AG20443 (cell line): ENCODE measurements at regions not wholly inside any gene's neighbourhood (a gene's known extent, or its start where the extent isn't known, plus 50 kb on each side); places are given as distances from the start of the nearest gene placed in this dataset.

ENCODE experiments used
- DNase-seq: peaks from one replicate; pipeline ENCODE4 v3.0.0; 2012; ENCODE audit warnings: low spot score, mixed read lengths

DNA sequence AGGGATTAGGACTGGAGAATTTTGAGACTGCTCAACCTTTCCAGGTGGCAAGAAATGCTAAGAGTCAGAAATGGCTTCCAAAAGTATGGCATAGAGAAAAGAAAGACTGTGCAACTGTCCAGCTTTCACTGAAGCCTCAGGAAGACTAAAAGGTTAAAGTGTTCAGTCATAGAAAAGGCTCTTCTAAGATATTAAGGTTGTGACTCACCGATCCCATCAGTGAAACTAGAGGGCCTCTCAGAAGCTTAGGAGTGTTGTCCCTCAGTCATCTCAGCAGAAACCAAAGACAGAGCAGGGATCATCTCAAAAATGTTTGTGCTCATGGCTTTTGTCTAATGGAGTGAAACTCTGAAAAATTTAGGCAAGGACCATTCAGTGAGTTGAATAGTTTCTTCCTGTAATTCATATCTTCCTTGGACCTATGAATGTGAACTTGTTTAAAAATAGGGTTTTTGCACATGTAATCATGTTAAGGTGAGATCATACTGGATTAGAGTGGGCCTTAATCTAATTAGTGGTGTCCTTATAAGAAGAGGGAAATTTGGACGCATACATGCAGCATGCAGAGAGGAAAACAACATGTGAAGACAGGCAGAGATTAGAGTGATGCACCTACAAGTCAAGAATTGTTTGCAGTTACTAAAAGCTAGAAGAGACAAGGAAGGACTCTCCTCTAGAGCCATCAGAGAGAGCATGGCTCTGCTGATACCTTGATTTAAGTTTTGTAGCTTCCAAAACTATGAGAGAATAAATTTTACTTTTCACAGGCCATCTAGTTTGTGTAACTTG is 71.3 kb downstream of the RPE65 start:
- DNase-seq = peak; percentile 35

DNA sequence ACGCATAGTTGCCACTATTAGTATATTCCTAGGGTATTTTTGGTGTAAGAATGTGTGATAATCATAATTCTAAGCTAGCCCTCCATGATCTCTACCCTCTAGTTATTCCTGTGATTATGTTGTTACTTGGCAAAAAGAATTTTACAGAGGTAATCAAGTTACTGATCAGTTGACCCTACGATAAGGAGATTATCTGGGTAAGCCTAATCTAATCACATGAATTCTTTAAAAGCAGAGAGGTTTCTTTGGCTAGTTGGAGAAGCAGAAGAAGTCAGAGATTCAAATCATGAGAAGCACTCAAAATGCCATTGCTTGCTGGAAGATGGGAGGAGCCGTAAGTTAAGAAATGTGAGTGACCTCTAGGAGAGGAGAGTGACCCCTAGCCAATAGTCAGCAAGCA is 72.7 kb downstream of the RPE65 start:
- no peak for DNase-seq

DNA sequence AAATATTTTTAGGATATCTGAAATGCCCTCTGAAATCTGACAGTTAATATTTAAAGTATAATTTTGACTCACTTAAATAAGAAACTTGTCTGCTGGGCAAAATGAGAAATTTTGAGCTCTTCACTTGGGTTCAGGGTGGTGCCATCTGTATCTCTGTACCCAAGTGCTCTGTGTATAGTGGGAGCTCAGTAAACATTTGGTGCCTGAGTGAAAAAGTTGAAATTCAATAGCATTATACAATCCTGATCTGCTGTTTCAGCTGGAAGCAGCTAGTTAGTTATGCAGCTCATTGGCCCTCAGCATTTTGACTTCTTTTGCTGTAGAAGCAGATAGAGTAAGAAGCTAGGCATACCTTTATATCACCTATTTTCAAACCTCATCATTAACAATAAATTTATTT is 73.3 kb downstream of the RPE65 start:
- no peak for DNase-seq

DNA sequence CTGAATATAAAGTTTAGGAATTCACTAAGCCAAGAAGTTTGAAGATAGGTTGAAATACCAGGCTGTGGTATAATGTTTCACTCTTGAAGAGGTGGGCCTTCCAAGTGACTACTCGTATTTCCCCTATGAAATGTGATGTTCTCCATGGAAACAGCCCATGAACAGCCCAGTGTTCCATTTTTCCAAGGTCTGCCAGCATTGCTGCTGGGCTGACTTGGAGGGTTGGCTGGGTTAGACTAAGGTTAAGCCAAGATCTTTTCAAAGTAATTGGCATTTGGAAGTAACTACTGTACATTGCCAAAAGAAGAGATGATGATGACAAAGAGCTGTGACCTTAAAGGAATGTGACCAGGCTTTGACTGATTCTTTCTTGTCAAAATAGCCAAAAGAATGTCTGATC is 73.8 kb downstream of the RPE65 start:
- peak; percentile 26 for DNase-seq

DNA sequence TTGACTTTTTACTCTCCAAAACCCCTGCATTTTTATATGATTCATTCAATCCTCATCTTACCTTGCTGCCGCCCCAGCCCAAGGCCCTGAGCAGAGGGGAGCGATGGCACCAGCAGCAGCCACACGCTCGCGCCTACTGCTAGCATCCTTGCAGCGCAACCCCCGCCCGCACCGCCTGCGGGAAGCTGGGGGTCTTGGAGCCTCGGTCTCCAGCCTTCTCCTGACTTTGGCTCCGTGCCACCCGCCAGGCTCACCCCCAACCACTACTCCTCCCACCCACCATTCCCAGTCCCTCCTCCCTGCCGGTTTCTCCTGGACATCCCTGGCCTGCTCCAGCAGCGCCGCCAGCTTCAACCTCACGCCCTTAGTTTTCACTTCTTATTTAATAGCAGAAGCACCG is 76.6 kb downstream of the RPE65 start:
- no peak for DNase-seq

DNA sequence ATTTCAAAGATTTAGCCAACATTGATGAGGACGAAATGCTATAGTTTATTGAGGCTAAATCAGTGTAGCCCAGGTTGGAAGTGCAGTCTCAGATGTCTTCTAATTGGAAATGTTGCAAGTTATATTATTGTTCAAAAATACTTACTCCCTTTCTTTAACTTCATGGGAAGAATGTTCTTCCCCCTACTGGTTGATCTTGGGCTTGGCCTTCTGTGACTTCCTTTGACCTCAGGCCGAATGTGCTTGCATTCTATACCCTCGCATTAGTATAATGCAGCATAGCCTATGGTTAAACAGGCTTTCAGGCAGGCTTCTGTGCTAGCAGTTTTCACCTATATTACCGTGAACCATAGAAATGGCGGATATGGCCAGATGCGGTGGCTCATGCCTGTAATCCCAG is 77.3 kb downstream of the RPE65 start:
- no peak for DNase-seq

DNA sequence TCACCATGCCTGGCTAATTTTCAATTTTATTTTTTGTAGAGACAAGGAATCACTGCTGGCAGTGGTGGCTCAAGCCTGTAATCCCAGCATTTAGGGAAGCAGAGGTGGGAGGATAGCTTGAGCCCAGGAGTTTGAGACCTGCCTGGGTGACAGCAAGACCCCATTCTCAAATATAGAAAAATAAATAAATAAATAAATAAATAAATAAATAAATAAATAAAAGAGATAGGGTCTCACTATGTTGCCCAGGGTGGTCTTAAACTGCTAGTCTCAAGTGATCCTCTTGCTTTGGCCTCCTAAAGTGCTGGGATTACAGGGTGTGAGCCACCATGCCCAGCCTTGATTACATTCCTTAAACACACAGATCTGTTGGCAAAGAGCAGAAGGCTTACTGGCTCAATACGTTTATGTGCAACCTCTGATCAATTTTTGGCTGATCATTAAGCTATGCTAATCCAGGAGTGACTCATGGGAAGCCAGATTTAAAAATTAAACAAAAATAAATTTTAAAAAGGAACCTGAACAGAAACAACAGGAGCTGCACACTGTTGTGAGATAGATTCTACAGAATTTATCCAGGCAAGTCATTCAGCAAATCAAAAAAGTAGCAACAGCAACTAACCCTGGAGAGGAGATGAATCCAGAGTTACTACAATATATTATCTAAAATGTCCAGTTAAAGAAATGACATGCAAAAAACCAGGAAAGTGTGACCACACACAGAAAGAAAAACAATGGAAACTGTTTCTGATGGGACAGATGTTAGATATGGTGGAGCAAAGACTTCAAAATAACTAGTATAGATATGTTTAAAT is 79.4 kb downstream of the RPE65 start:
- DNase-seq = no peak

DNA sequence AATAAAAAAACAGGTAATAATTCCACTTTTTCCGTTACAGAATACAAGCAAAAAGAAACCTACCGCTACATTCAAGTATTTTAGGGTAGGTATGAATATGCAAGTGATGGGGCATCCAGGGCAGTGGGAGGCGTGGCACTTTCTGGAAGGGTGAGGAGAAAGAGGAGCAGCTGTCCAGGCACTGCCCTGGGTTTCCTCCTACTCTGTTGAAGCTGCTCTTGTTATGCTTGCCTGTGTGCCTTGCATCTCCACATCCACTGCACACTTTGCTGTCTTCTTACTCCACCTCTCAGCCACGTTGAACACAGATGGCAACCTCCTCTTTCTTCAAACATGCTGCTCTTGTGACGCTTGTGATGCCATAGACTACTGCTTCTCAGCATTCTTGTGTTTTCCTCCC is 83.2 kb downstream of the RPE65 start:
- DNase-seq = no peak

DNA sequence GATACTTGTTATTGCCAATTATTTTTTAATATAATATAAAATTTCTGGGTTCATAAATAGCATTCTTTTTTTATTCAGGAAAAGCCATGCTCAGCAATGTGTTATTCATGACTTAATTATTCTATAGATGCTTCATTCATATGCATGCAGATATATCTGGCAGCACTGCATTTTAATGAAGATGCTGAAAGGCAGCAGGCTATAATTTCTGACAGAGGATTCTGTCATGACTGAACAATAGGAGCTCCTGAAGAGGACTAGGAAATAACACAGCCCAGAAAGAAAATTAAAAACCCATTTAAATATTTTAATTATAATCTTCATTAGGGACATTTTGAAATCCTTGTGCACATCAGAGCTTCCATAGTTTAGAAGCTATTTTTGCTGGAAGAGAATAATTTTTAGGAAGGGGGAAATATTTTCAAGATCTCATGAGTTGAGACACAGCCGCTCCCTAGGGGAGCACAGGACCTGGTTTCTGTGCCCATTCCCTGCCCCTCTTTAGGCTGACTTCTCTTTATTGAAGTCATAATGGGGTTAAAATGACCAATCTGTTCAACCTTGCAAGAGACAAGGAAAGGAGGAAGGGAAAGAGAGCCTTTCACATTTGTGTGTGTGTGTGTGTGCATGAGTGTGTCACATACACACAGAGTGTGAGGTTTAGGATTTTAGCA is 83.9 kb downstream of the RPE65 start:
- DNase-seq = no peak

DNA sequence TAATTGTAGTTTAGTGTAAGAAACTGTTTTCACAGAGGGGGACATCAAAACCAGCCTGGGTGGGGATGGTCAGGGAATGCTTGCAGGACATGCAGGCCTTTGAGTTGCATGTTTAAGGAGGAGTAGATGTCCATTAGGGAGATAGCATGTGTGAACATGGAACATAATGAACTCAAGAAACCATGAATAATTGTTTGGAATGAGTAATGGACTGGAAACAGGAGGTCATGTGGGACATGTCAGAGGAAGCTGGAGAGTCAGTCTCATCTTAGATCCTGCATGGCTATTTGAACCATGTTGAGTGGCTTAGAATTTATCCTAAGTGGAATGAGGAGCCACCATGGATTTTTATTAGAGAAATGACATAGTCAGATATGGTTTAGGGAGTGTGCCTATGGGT is 86.4 kb downstream of the RPE65 start:
- no peak for DNase-seq

DNA sequence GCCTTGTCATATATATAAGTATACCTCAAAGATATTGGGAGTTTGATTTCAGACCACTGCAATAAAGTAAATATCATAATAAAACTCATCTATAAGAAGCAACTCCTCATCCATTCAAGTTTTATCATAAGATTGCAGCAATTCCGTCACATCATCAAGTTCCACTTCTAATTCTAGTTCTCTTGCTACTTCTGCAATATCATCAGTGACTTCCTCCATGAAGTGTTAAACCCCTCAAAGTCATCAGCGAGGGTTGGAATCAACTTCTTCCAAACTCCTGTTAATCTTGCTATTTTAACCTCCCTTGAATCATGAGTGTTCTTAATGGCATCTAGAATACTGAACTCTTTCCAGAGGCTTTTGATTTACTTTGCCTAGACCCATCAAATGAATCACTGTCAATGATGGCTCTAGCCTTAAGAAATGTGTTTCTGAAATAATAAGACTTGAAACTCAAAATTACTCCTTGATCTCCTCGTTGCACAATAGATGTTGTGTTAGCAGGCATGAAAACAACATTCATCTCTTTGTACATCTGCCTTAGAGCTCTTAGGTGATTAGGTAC is 88.3 kb downstream of the RPE65 start:
- DNase-seq = no peak

DNA sequence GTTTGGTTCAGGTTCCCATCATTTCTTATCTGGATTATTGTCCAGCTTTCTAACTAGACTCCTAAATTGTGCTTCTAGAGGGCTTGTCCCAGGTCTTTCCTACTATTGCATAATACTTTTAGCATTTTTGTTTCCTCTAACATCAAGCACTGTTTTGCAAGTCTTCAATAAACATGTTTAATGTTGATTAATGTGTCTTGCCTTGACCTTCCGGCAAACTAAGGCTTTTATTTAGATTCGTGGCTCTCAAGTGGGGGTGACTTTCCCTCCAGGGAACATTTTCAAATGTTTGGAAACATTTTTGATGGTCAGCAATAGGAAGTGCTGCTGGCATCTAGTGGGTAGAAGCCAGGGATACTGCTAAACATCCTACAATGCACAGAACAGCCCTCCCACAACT is 90.7 kb downstream of the RPE65 start:
- DNase-seq = no peak

DNA sequence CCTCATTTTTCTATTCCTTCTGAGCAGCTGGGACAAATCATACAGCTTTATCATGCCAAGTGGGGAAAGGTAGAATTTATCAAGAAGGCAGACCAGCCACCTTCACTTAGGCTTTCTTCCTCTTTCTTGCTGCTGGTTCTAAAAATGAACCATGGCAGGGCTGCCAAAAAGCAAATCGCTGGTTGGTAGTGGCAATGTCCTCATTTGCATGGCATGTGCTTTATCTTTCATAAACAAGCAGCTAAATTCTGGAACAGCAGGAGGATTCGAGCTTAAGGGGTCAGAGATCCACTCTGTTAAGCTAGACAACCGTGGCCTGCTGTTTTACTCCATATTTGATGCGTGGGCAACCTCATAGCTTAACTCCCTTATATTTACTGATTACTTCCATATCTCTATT is 91.3 kb downstream of the RPE65 start:
- DNase-seq = no peak

DNA sequence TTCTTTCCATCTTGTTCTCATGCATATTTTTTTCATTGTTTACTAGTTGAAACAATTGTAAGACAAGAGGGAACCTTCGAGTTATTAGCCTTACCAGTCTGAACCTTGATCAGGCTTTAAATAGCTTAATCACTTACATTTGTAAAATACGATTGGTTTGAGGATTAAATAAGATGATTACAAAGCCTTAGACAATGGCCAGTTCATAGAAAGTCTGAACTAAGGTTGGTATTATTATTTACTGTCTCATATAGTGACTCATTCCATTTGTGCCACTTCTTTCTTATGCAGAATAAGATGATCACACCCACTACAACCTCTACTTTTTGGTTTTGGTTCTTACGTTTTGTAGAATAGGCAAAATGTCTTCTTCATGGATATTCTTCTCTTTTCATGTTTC is 94.1 kb downstream of the RPE65 start:
- DNase-seq = no peak

DNA sequence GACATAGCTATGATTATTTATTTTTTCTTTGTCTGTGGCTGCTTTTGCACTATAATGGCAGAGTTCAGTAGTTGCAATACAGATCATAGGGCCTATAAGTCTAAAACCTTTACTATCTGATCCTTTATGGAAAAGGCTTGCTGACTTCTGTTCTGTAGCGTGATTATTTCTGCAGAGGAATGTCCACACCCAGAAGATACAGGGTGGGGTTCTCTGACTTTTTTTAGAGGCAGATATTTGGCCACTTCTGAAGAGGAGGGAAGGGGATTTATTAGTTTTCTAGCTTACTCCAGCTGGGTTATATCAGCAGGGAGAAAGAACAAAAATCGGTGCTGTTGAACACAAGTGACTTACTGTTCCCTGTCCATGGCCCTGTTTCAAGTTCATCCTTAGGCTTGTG is 97.6 kb downstream of the RPE65 start:
- DNase-seq = no peak

DNA sequence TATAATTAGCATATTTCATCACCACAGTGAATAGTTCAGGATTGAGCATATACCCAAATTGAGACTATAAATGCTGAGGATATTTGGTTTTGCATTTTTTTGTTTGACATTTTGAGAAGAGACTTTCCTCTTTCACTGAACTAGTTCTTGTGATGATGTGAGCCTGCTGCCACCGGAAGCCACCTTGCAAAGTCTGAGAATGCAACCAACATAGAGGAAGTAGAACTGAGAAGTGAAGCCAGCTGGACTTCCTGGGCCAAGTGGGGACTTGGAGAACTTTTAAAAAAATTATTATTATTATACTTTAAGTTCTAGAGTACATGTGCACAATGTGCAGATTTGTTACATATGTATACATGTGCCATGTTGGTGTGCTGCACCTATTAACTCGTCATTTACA is 102.3 kb downstream of the RPE65 start:
- no peak for DNase-seq

DNA sequence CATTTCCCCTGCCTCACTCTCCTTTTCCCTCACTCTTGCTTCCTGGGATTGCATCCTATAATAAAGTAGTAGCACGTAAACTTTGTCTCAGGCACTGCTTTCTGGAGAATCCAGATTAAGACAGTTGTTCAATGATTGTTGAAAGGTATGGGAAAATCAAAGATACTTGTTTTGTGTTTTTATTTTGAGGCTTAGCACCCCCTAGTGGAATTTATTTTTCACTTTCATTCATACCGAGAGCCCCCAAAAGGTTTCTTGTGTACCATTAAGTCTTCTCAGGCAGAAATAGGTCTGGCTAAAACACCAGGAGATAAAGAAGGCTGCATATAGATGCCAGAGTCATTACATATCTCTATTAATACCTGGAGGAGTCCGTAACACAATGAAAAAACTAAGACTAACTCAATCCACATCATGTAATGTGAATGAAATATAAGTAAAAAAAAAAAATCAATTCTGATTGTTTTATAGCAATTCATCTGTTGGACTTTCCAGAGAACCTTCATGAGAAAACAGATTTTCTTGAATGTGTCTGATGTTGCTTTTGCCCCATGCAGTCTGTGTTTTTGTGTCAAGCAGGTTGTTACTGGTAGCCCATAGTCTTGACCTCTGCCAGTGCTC is 103.5 kb downstream of the RPE65 start:
- DNase-seq = peak; percentile 17

DNA sequence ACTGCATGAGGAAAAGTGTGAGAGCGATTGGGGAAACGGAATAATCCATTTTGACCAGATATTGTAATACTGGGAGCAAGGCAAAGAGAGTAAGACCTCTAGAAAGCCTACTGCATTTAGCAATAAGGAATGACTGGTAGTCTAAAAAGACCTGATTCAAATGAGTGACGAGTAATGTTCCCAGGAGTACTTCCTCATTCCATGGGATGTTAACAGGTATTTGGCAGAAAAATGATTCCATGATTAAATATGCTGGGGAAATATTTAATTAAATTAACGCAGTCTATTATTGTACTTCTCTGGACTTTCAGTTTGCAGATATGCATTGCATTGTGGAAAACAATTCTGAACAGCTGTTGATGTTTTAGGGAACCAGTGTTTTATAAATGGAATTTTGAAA is 105.5 kb downstream of the RPE65 start:
- no peak for DNase-seq

DNA sequence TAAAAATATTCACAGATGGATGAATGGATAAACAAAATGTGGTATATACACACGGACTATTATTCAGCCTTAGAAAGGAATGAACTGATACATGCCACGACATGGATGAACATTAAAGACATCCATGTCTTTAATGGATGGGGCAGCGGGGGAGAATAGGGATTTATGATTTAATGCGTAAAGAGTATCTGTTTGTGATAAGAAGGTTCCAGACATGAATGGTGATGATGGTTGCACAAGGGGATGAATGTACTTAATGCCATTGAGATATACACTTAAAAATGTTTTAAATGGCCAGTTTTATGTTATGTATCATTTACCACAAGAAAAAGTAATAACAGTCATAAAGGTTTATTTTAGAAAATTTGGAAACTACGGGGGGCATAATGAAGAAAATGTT is 108.6 kb upstream of the WLS start:
- DNase-seq = no peak

DNA sequence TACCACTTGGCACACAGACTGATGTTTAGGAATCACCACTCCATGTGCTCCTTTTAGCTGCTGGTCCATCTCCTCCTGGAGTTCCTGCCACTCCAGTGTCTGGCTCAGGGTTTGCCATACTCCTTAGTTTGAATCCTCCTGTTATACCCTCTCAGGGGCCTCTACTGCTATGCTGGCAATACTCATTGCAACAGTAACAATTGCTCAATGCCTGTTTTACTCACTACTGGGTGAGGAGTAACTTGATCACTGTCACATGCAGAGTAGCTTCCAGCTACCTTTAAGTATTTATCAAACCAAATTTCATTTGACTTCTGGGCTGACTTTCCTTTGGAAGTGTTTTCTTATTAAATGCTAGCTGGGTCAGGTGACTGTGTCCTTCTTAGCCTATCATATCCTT is 107.2 kb upstream of the WLS start:
- DNase-seq = peak; percentile 19

DNA sequence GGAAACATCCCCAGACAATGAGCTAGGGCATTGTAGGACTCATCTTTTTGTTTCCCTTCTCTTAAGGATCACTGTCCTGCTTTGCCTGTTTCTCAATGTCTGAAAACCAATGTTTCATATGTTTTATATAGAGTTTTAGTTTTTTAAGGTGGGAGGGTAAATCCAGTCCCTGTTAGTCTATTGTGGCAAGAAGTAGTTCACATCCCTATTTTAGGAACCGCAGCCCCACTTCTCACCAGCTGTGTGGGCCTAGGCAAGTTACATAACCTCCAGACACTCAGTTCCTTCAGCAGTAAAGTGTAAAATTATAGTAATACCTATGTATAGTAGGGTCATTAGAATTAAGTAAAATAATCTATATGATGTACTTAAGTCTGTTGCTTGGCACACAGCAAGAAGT is 105.8 kb upstream of the WLS start:
- DNase-seq = no peak

DNA sequence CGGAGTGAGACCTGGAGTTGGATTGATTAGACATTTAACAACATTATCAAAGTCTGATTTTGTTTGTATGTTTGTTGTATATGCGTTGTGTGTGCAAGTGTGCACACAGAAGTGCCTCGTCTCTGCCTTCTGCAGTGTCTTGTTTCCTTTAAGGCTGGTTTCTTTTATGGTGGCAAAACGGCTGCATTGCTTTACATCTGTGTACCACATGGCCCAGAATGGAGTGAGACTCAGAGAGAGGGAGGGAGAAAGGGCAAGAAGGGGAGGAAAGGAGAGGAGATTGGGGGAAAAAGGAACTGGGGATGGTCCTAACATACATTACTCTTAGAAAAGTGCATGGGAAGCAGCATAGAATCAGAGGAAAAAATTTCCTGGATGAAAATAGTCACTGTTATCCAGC is 99.7 kb upstream of the WLS start:
- DNase-seq = no peak
